GM12878 (cell line): ENCODE measurements at regions not wholly inside any gene's neighbourhood (a gene's known extent, or its start where the extent isn't known, plus 50 kb on each side); places are given as distances from the start of the nearest gene placed in this dataset.

Experiments used
- ATAC-seq: fragments of 200-7000 bp; cut with Tn5 transposase; 3 replicates; pipeline ENCODE4 v1.9.1; 2020; ENCODE audit warnings: mild to moderate bottlenecking, moderate library complexity
- BruUV-seq: library from RNA; stranded (reverse); fragments of 400-500 nt; replicated peaks from 2 replicates; lab custom pipeline; 2021; lab: Mats Ljungman, UMichigan
- CTCF ChIA-PET: fragments of 300-600 bp; sonication (Branson Sonifier 250); formaldehyde crosslinking; extraction: SDS; loops from one replicate; lab custom pipeline; 2021; ENCODE audit warnings: inconsistent platforms; lab: Yijun Ruan, JAX
- POLR2A ChIA-PET: fragments of 350-600 bp; formaldehyde crosslinking; extraction: SDS; loops from one replicate; lab custom pipeline; 2021; ENCODE audit warnings: inconsistent platforms; lab: Charles Lee
- RAD21 ChIA-PET: fragments of 300-600 bp; sonication (Branson Sonifier 250); formaldehyde crosslinking; loops from one replicate; lab custom pipeline; 2023; ENCODE audit warnings: antibody characterized with exemption; ENCODE audit not compliant: unreplicated experiment; lab: Charles Lee
- SMC1A ChIA-PET: fragments of 300-600 bp; sonication (Branson Sonifier 250); formaldehyde crosslinking; loops from one replicate; lab custom pipeline; 2023; ENCODE audit not compliant: unreplicated experiment, uncharacterized antibody; lab: Charles Lee
- DNase-seq: peaks from one replicate; pipeline ENCODE4 v3.0.0-alpha.2; 2011; ENCODE audit warnings: low read depth, low spot score
- FAIRE-seq: peaks from 3 replicates; lab custom pipeline; 2011; peaks lifted over from hg19 to GRCh38; lab: Jason Lieb, UNC
- H2AFZ ChIP-seq: 2 replicates; pipeline ENCODE4 v1.6.0; 2011; ENCODE audit warnings: low read depth, low read length, control low read depth; ENCODE audit not compliant: control insufficient read depth
- H3K27ac ChIP-seq: 2 replicates; pipeline ENCODE4 v1.5.1; 2011; ENCODE audit warnings: control low read depth; ENCODE audit not compliant: control insufficient read depth, insufficient read depth
- H3K27me3 ChIP-seq, 2 experiments: replicated peaks in 1 of 2; 2 replicates each; pipeline versions ENCODE4 v1.6.0 to v1.6.1; 2011; ENCODE audit warnings: low read length in 1 of 2; ENCODE audit not compliant: control insufficient read depth in 2 of 2, insufficient read depth in 2 of 2
- H3K36me3 ChIP-seq, 2 experiments: 2 replicates each; pipeline ENCODE4 v1.5.1; 2011; ENCODE audit warnings: low read length in 1 of 2; ENCODE audit not compliant: control insufficient read depth in 2 of 2, insufficient read depth in 2 of 2
- H3K4me1 ChIP-seq: 2 replicates; pipeline ENCODE4 v1.6.1; 2011; ENCODE audit warnings: mild to moderate bottlenecking, low read length, moderate library complexity, mixed read lengths; ENCODE audit not compliant: control insufficient read depth, insufficient read depth
- H3K4me2 ChIP-seq: 2 replicates; pipeline ENCODE4 v1.6.0; 2011; ENCODE audit warnings: control low read depth; ENCODE audit not compliant: control insufficient read depth, insufficient read depth
- H3K4me3 ChIP-seq: fragments of 200-600 bp; sonication (generic); 2 replicates; pipeline ENCODE4 v1.5.1; 2016
- H3K79me2 ChIP-seq: 2 replicates; pipeline ENCODE4 v1.6.0; 2011; ENCODE audit warnings: low read length; ENCODE audit not compliant: control insufficient read depth, insufficient read depth
- H3K9ac ChIP-seq: 2 replicates; pipeline ENCODE4 v1.8.0; 2011; ENCODE audit warnings: low read length, control low read depth, mixed read lengths; ENCODE audit not compliant: control insufficient read depth, insufficient read depth
- H3K9me3 ChIP-seq: replicated peaks from 3 replicates; pipeline ENCODE4 v1.5.1; 2011; ENCODE audit warnings: mild to moderate bottlenecking, low read length; ENCODE audit not compliant: control insufficient read depth, insufficient read depth
- H4K20me1 ChIP-seq: 2 replicates; pipeline ENCODE4 v1.6.0; 2011; ENCODE audit not compliant: control insufficient read depth, insufficient read depth
- CEBPZ ChIP-seq: fragments of 150-350 bp; IDR thresholded peaks from 2 replicates; pipeline ENCODE4 v1.6.1; 2016; ENCODE audit warnings: low read depth, low read length
- DPF2 ChIP-seq: fragments of 450-650 bp; IDR thresholded peaks from 2 replicates; pipeline ENCODE4 v1.6.1; 2017; ENCODE audit warnings: mild to moderate bottlenecking
- HDGF ChIP-seq: fragments of 450-650 bp; IDR thresholded peaks from 2 replicates; pipeline ENCODE4 v1.6.1; 2016; ENCODE audit warnings: antibody characterized with exemption
- RBBP5 ChIP-seq: fragments of 200-600 bp; sonication (generic); conservative IDR thresholded peaks from 2 replicates; pipeline ENCODE4 v1.6.1; 2016
- WRNIP1 ChIP-seq: IDR thresholded peaks from 2 replicates; pipeline ENCODE4 v1.6.1; 2011; ENCODE audit warnings: low read depth, low read length, improper control_type of control experiment, borderline replicate concordance
- YBX1 ChIP-seq: fragments of 450-650 bp; IDR thresholded peaks from 2 replicates; pipeline ENCODE4 v1.6.1; 2016; ENCODE audit warnings: antibody characterized with exemption
- WGBS: methylation state at CpG from one replicate; pipeline ENCODE4 v1.1.6; 2016; ENCODE audit warnings: low lambda C conversion rate; ENCODE audit not compliant: insufficient replicate concordance, insufficient coverage; ENCODE audit errors: missing lambda C conversion rate; 5-methylcytosine and 5-hydroxymethylcytosine counted together
- in situ Hi-C: fragments of 300-500 bp; cut with MboI; formaldehyde crosslinking; loops from 9 replicates; pipeline ENCODE4 v1.14.3; 2018; ENCODE audit warnings: mixed read lengths
- intact Hi-C: fragments of 100-400 bp; cut with micrococcal nuclease; formaldehyde crosslinking; loops from one replicate; pipeline ENCODE4 v1.14.2; 2022; ENCODE audit not compliant: unreplicated experiment

DNA sequence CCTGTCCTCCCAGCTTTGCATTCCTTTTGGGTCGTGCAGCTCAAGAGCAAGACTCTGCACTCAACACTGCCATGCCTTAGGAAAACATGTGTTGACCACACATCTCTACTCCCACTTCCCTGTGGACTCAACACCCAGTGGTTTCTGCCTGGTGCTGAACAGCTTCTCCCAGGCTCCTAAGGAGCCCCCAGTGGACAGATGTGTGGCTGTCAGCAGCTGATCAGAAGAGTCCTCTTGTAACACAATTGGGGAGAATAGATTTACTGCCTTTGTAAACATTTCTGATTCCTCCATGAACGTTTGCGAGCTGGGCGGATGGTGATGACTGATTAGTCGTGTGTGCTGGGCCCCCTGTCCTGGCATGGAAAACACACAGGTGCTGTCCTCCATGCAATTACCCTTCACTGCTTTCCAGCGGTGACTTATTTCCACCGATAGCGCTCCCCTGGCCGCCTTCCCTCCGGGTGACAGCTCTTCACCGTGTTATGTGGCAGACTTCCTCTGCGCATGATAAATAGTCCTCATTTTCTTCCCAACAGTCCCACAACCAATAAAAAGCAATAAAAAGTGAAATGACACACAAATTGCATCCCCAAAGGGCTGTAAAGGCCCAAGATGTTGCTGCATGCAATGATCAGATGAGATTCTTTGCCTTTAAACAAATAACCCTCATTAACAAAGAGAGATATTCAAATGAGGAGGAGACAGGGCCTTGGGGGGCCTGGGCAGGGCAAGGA, 249.4 kb upstream of the AJAP1 start:
- intact Hi-C loops = no loop called here
- 44% methylated on average over 12 of the region's 12 CpGs for WGBS
- TF ChIP-seq YBX1 = no peak
- no peak for TF ChIP-seq HDGF
- no peak for TF ChIP-seq DPF2
- no peak for TF ChIP-seq WRNIP1
- TF ChIP-seq CEBPZ = no peak
- TF ChIP-seq RBBP5 = no peak
- no peak overlapping the region for H3K4me3 ChIP-seq
- no TSS peak for BruUV-seq
- H4K20me1 ChIP-seq = no peaks in the 10 kb centered on the region
- RAD21 ChIA-PET = no interaction called here
- no peak overlapping the region for H3K4me2 ChIP-seq
- FAIRE-seq (no peak), ATAC-seq (no peak), DNase-seq (no peak)
- no peaks in the 10 kb centered on the region for H3K9me3 ChIP-seq
- in situ Hi-C loops = no loop called here
- no peak overlapping the region for H3K27ac ChIP-seq
- no peaks in the 10 kb centered on the region for H3K36me3 ChIP-seq
- H3K4me1 ChIP-seq = no peaks in the 10 kb centered on the region
- no peaks in the 10 kb centered on the region for H3K27me3 ChIP-seq
- SMC1A ChIA-PET = no interaction called here
- H3K9ac ChIP-seq = no peak overlapping the region
- no peaks in the 10 kb centered on the region for H3K79me2 ChIP-seq
- H2AFZ ChIP-seq = no peak overlapping the region
- POLR2A ChIA-PET = no interaction called here
- CTCF ChIA-PET = no interaction called here
